CD8-positive, alpha-beta memory T cell (primary cell): ENCODE measurements at regions not wholly inside any gene's neighbourhood (a gene's known extent, or its start where the extent isn't known, plus 50 kb on each side); places are given as distances from the start of the nearest gene placed in this dataset.
A peak's percentile ranks its signal among the peaks of the same experiment; 100 is the strongest.

Experiments
- CTCF ChIA-PET: fragments of 350-600 bp; sonication (Branson Sonifier 250); formaldehyde crosslinking; loops from one replicate; lab custom pipeline; 2021; ENCODE audit warnings: antibody characterized with exemption; lab: Charles Lee
- POLR2A ChIA-PET: fragments of 350-600 bp; sonication (Branson Sonifier 250); formaldehyde crosslinking; loops from one replicate; lab custom pipeline; 2021; ENCODE audit warnings: antibody characterized with exemption; lab: Charles Lee
- DNase-seq, 5 donors: peaks; one replicate each; pipeline versions ENCODE4 v3.0.0 to v3.0.0-alpha.2; 2020 to 2022; ENCODE audit warnings: mixed read lengths in 1 of 5
- H3K27ac ChIP-seq: one replicate; pipeline ENCODE4 v1.7.0; 2013; ENCODE audit warnings: low read depth, mild to moderate bottlenecking, low read length, moderate library complexity
- H3K27me3 ChIP-seq: 2 replicates; pipeline ENCODE4 v1.7.0; 2013; ENCODE audit warnings: low read length, mild to moderate bottlenecking; ENCODE audit not compliant: insufficient read depth, poor library complexity, severe bottlenecking
- H3K36me3 ChIP-seq: 2 replicates; pipeline ENCODE4 v1.7.0; 2013; ENCODE audit warnings: mild to moderate bottlenecking, low read length, moderate library complexity; ENCODE audit not compliant: insufficient read depth
- H3K4me1 ChIP-seq: 2 replicates; pipeline ENCODE4 v1.7.0; 2013; ENCODE audit warnings: mild to moderate bottlenecking, low read length, moderate library complexity; ENCODE audit not compliant: insufficient read depth
- H3K4me3 ChIP-seq: 2 replicates; pipeline ENCODE4 v1.7.0; 2013; ENCODE audit warnings: mild to moderate bottlenecking, low read length
- H3K9me3 ChIP-seq: 2 replicates; pipeline ENCODE4 v1.7.0; 2013; ENCODE audit warnings: mild to moderate bottlenecking, low read length
- H3K27ac Mint-ChIP-seq, 8 donors: one replicate each; pipeline ENCODE4 v1.8.0; 2020 to 2021; ENCODE audit warnings: mixed read lengths in 8 of 8, mild to moderate bottlenecking in 6 of 8, inconsistent platforms in 3 of 8, moderate library complexity in 3 of 8
- H3K27me3 Mint-ChIP-seq, 2 donors: one replicate each; pipeline ENCODE4 v1.8.0; 2020 to 2021; ENCODE audit warnings: mixed read lengths in 2 of 2, mild to moderate bottlenecking in 1 of 2, moderate library complexity in 1 of 2
- H3K36me3 Mint-ChIP-seq, 3 donors: one replicate each; pipeline ENCODE4 v1.8.0; 2020 to 2021; ENCODE audit warnings: mixed read lengths in 3 of 3, inconsistent platforms in 1 of 3, mild to moderate bottlenecking in 1 of 3
- H3K4me1 Mint-ChIP-seq, 3 donors: one replicate each; pipeline ENCODE4 v1.8.0; 2020 to 2021; ENCODE audit warnings: mixed read lengths in 3 of 3, inconsistent platforms in 1 of 3, mild to moderate bottlenecking in 1 of 3
- H3K4me3 Mint-ChIP-seq, 7 donors: one replicate each; pipeline ENCODE4 v1.8.0; 2020 to 2021; ENCODE audit warnings: mixed read lengths in 7 of 7, mild to moderate bottlenecking in 6 of 7, moderate library complexity in 4 of 7, inconsistent platforms in 2 of 7
- H3K9me3 Mint-ChIP-seq, 5 donors: one replicate each; pipeline ENCODE4 v1.8.0; 2020 to 2022; ENCODE audit warnings: mixed read lengths in 5 of 5, mild to moderate bottlenecking in 3 of 5, moderate library complexity in 2 of 5, inconsistent platforms in 1 of 5

- Histone ChIP-seq H3K27me3 (no peaks in the 10 kb centered on the region), H3K4me3 (no peak overlapping the region), H3K9me3 (no peaks in the 10 kb centered on the region), H3K36me3 (no peaks in the 10 kb centered on the region), H3K27ac (no peak overlapping the region), H3K4me1 (no peaks in the 10 kb centered on the region)
- Mint-ChIP-seq H3K4me3 (no peak overlapping the region), H3K4me1 (no peaks in the 10 kb centered on the region), H3K36me3 (no peaks in the 10 kb centered on the region), H3K27me3 (peaks cover 5 to 6% of the 10 kb centered on the region in 2 donors), H3K27ac (no peak overlapping the region), H3K9me3 (no peaks in the 10 kb centered on the region)
- CTCF ChIA-PET = interaction anchor here (1.6 kb wide), 1 partner anchor 488 kb away, joined by 4 read pairs; no protein-coding TSS in a partner anchor
- POLR2A ChIA-PET = no interaction called here
- no peak for DNase-seq
Measured at GRCh38 chr4:38189445-38189844, 229.2 kb downstream of the PTTG2 start.

- ChIA-PET CTCF (interaction anchor here (1.6 kb wide), 1 partner anchor 486 kb away, joined by 4 read pairs; no protein-coding TSS in a partner anchor), POLR2A (no interaction called here)
- Mint-ChIP-seq H3K4me3 (no peak overlapping the region), H3K36me3 (peaks cover 0 to 5% (median 0%) of the 10 kb centered on the region in 3 donors), H3K9me3 (peaks cover 0 to 5% (median 3%) of the 10 kb centered on the region in 5 donors), H3K27me3 (peaks cover 5 to 9% of the 10 kb centered on the region in 2 donors), H3K27ac (peak overlapping the region in 1 of 8 donors; percentile 19), H3K4me1 (no peaks in the 10 kb centered on the region)
- H3K4me3 ChIP-seq = no peak overlapping the region
- no peak overlapping the region for H3K27ac ChIP-seq
- H3K4me1 ChIP-seq = no peaks in the 10 kb centered on the region
- H3K36me3 ChIP-seq = no peaks in the 10 kb centered on the region
- no peaks in the 10 kb centered on the region for H3K27me3 ChIP-seq
- H3K9me3 ChIP-seq = no peaks in the 10 kb centered on the region
- no peak for DNase-seq
Measured at GRCh38 chr4:38190717-38191178, 230.6 kb downstream of the PTTG2 start.

- Mint-ChIP-seq H3K4me3 (no peak overlapping the region), H3K36me3 (peaks cover 0 to 9% (median 0%) of the 10 kb centered on the region in 3 donors), H3K27ac (no peak overlapping the region), H3K4me1 (no peaks in the 10 kb centered on the region), H3K27me3 (peaks cover 5 to 14% of the 10 kb centered on the region in 2 donors), H3K9me3 (peaks cover 0 to 8% (median 5%) of the 10 kb centered on the region in 5 donors)
- H3K27me3 ChIP-seq = no peaks in the 10 kb centered on the region
- no peaks in the 10 kb centered on the region for H3K36me3 ChIP-seq
- no peaks in the 10 kb centered on the region for H3K4me1 ChIP-seq
- no peak for DNase-seq
- no peaks in the 10 kb centered on the region for H3K9me3 ChIP-seq
- ChIA-PET CTCF (interaction anchor here (1.5 to 1.6 kb wide), 2 partner anchors 8 to 127 kb away, joined by 4 read pairs; no protein-coding TSS in a partner anchor), POLR2A (no interaction called here)
- H3K27ac ChIP-seq = no peak overlapping the region
- H3K4me3 ChIP-seq = no peak overlapping the region
Measured at GRCh38 chr4:38192516-38192915, 232.3 kb downstream of the PTTG2 start.

- peaks cover 0 to 9% (median 0%) of the 10 kb centered on the region in 3 donors for H3K36me3 Mint-ChIP-seq
- CTCF ChIA-PET = interaction anchor here (0.8 to 1.6 kb wide), 6 partner anchors 8 to 589 kb away, joined by 3 to 4 read pairs (median 4); partner anchors contain the start of gene TLR10
- H3K4me3 ChIP-seq = no peak overlapping the region
Measured at GRCh38 chr4:38193236-38193863, 233.2 kb downstream of the PTTG2 start.

GRCh38 chr4:38194047-38194602, 233.9 kb downstream of the PTTG2 start:
- no peak for DNase-seq
- H3K36me3 Mint-ChIP-seq = peaks cover 0 to 9% (median 0%) of the 10 kb centered on the region in 3 donors
- Histone ChIP-seq H3K27me3 (no peaks in the 10 kb centered on the region), H3K27ac (no peak overlapping the region), H3K9me3 (no peaks in the 10 kb centered on the region), H3K36me3 (no peaks in the 10 kb centered on the region), H3K4me3 (no peak overlapping the region), H3K4me1 (no peaks in the 10 kb centered on the region)
- peaks cover 5 to 14% of the 10 kb centered on the region in 2 donors for H3K27me3 Mint-ChIP-seq
- no peak overlapping the region for H3K27ac Mint-ChIP-seq
- H3K9me3 Mint-ChIP-seq = peaks cover 0 to 8% (median 5%) of the 10 kb centered on the region in 5 donors
- H3K4me3 Mint-ChIP-seq = no peak overlapping the region
- no peaks in the 10 kb centered on the region for H3K4me1 Mint-ChIP-seq
- ChIA-PET CTCF (interaction anchor here (0.8 to 1.0 kb wide), 3 partner anchors 11 to 565 kb away, joined by 3 read pairs; no protein-coding TSS in a partner anchor), POLR2A (no interaction called here)

More at GRCh38 chr4:38193236-38193863, 233.2 kb downstream of the PTTG2 start:
- Mint-ChIP-seq H3K4me3 (no peak overlapping the region), H3K9me3 (peaks cover 0 to 8% (median 5%) of the 10 kb centered on the region in 5 donors), H3K4me1 (no peaks in the 10 kb centered on the region), H3K27me3 (peaks cover 5 to 14% of the 10 kb centered on the region in 2 donors), H3K27ac (no peak overlapping the region)
- Histone ChIP-seq H3K36me3 (no peaks in the 10 kb centered on the region), H3K27me3 (no peaks in the 10 kb centered on the region), H3K4me1 (no peaks in the 10 kb centered on the region), H3K27ac (no peak overlapping the region), H3K9me3 (no peaks in the 10 kb centered on the region)
- POLR2A ChIA-PET = no interaction called here
- DNase-seq = no peak

- Mint-ChIP-seq H3K36me3 (peaks cover 0 to 9% (median 0%) of the 10 kb centered on the region in 3 donors), H3K9me3 (peaks cover 0 to 8% (median 5%) of the 10 kb centered on the region in 5 donors), H3K4me1 (no peaks in the 10 kb centered on the region), H3K27me3 (peaks cover 5 to 14% of the 10 kb centered on the region in 2 donors), H3K27ac (no peak overlapping the region), H3K4me3 (no peak overlapping the region)
- ChIA-PET CTCF (interaction anchor here (1.1 to 1.4 kb wide), 2 partner anchors 18 to 535 kb away, joined by 3 read pairs; no protein-coding TSS in a partner anchor), POLR2A (no interaction called here)
- Histone ChIP-seq H3K27me3 (no peaks in the 10 kb centered on the region), H3K9me3 (no peaks in the 10 kb centered on the region), H3K36me3 (no peaks in the 10 kb centered on the region), H3K27ac (no peak overlapping the region), H3K4me1 (no peaks in the 10 kb centered on the region), H3K4me3 (no peak overlapping the region)
- no peak for DNase-seq
Measured at GRCh38 chr4:38195486-38195885, 235.3 kb downstream of the PTTG2 start.

- CTCF ChIA-PET = interaction anchor here (1.1 to 1.4 kb wide), 2 partner anchors 18 to 535 kb away, joined by 3 read pairs; no protein-coding TSS in a partner anchor
- H3K4me3 ChIP-seq = no peak overlapping the region
- POLR2A ChIA-PET = no interaction called here
- peaks cover 5 to 14% of the 10 kb centered on the region in 2 donors for H3K27me3 Mint-ChIP-seq
- H3K9me3 ChIP-seq = no peaks in the 10 kb centered on the region
- no peak overlapping the region for H3K4me3 Mint-ChIP-seq
- no peaks in the 10 kb centered on the region for H3K36me3 ChIP-seq
- no peak overlapping the region for H3K27ac Mint-ChIP-seq
- no peaks in the 10 kb centered on the region for H3K4me1 ChIP-seq
- H3K4me1 Mint-ChIP-seq = no peaks in the 10 kb centered on the region
- H3K27ac ChIP-seq = no peak overlapping the region
- no peak for DNase-seq
- H3K9me3 Mint-ChIP-seq = peaks cover 0 to 8% (median 5%) of the 10 kb centered on the region in 5 donors
- peaks cover 0 to 9% (median 0%) of the 10 kb centered on the region in 3 donors for H3K36me3 Mint-ChIP-seq
- H3K27me3 ChIP-seq = no peaks in the 10 kb centered on the region
Measured at GRCh38 chr4:38195911-38196310, 235.7 kb downstream of the PTTG2 start.

- no peak overlapping the region for H3K4me3 Mint-ChIP-seq
- ChIA-PET POLR2A (interaction anchor here (0.6 kb wide), 1 partner anchor 68 kb away, joined by 3 read pairs; no protein-coding TSS in a partner anchor), CTCF (interaction anchor here (0.5 to 1.2 kb wide), 3 partner anchors 22 to 1092 kb away, joined by 3 read pairs; no protein-coding TSS in a partner anchor)
- Histone ChIP-seq H3K36me3 (no peaks in the 10 kb centered on the region), H3K4me3 (no peak overlapping the region), H3K27me3 (no peaks in the 10 kb centered on the region), H3K9me3 (no peaks in the 10 kb centered on the region), H3K27ac (no peak overlapping the region), H3K4me1 (no peaks in the 10 kb centered on the region)
- no peak for DNase-seq
- no peaks in the 10 kb centered on the region for H3K27me3 Mint-ChIP-seq
- no peaks in the 10 kb centered on the region for H3K9me3 Mint-ChIP-seq
- no peaks in the 10 kb centered on the region for H3K4me1 Mint-ChIP-seq
- H3K27ac Mint-ChIP-seq = no peak overlapping the region
- H3K36me3 Mint-ChIP-seq = no peaks in the 10 kb centered on the region
Measured at GRCh38 chr4:38202242-38202641, 242.0 kb downstream of the PTTG2 start.
